GM21825 (cell line): ENCODE measurements at regions not wholly inside any gene's neighbourhood (a gene's known extent, or its start where the extent isn't known, plus 50 kb on each side); places are given as distances from the start of the nearest gene placed in this dataset.

ENCODE experiments used
- ATAC-seq: cut with Tn5 transposase; IDR thresholded peaks from one replicate; pipeline ENCODE4 v1.9.1; 2021; ENCODE audit warnings: mild to moderate bottlenecking, moderate library complexity; ENCODE audit not compliant: unreplicated experiment

DNA sequence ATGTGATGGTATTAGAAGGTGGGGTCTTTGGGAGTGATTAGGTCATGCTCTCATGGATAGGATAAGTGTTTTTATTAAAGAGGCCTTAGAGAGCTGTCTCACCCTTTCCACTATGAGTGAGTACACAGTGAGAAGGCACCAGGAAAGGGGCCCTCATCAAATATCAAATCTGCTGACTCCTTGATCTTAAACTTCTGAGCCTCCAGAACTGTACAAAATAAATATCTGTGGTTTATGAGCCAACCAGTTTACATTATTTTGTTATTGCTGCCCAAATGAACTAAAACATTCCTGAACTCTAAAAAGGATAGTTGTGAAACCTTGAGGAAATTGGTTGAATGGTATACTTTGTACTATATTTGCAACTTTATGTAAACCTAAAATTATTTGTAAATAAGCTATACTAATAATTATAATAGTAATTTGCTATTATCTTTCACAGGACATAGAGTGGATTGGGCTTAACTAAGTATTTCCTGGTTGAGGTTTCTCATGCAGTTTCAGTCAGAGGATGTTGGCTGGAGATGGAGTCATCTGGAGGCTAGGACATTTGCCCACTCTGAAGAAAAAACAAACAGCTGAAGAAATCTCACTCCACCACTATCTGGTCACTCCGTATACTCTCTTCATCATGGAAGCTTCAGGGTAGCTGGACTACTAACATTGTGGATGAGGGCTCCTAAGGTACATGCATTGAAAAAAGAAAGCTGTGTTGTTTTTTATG, 1068.6 kb upstream of the CADM2 start:
- no peak for ATAC-seq

DNA sequence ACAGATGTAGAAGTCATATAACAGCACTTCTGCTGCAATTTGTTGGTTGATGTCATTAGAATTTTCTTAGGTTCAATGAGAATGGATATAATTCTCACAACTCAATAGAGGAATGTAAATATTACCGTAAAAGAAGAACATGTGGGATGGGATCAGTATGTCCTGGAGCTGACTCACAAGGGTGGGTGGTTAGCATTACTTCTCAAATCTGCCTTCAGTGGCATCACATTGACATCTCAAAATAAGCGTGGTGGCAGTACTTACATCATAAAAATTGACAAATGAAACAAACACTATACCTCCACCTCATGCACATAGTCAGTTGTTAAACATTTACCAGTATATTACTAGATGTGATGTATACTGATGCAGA, 1068.0 kb upstream of the CADM2 start:
- no peak for ATAC-seq

DNA sequence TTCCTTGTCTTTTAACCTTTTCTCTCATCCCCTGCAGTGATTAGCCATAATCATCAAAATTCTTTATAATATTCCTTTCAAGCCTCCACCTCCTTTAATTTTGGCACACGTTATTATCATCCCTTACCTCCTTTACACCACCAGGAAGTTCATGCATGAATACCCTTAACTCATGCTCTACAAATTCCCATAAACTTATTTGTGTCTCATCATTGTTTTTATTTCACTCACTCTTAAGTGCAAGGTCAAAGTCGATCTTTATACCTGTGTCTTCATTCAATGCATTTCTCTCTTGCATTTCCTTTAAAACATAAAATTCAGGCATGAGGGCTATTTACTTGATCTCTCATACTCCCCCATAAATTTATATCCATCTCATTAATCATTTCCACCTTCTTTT, 1064.6 kb upstream of the CADM2 start:
- no peak for ATAC-seq

DNA sequence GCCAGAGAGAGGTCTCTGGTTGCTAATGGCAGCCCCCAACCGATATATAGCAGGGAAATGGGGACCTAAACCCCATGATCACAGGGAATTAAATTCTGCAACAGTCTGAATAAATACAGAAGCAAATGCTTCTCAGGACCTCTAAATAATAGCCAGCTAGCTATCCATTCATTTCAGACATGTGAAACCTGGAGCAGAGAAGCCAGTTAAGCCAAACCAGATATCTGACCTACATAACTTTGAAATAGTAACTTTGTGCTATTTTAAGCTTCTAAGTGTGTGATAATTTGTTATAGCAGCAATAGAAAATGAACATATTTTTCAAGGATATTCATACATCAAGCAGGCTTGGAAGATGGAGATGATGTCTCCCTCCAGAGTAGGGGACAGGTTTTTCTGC, 1062.9 kb upstream of the CADM2 start:
- no peak for ATAC-seq

DNA sequence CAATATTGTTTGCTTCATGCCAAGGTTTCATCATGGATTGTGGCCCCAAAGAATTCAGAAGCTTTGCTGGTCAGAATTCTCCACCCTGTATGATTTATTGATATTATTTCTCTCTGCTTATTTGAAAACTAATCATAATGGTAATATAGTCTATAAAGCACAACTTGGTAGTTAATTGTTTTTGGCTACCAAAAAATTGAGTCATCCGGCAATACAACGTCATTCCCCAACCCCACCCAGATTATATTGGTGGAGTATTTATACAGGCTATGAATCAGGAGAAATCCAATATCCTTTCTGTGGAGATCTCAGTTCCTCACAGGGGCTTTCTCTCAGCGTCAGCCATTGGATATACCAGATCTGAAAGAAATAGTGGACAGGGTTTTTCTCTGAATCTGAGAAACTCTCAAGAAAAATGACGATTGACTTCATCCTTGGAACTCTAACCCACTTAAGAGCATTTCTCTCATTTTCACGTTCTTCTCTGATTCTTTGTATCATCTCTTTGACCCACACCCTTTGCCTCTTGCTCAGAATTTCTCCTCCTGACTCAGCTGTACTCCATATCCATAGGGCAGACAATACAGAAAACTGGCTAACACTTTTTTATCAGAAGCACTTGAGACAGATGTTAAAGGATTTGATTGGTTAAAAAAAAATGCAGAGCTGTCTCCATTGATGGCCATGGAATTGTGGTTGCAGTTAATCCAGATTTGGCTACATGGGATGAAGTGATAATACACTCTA, 1055.8 kb upstream of the CADM2 start:
- no peak for ATAC-seq

DNA sequence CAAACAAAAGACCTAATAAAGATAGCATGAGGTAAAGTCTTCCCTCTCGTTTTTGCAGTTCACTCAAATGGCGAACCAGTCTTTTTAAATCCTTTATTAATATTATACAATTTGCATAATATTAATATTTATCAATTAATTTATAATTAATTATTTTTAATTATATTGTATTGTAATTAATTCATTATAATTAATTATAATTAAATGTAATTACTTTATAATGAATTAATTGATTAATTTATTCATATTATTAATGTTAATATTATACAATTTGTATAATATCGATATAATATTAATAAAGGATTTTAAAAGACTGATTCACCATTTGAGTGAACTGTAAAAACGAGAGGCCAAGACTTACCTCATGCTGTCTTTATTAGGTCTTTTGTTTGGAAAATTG, 1045.4 kb upstream of the CADM2 start:
- ATAC-seq: no peak

DNA sequence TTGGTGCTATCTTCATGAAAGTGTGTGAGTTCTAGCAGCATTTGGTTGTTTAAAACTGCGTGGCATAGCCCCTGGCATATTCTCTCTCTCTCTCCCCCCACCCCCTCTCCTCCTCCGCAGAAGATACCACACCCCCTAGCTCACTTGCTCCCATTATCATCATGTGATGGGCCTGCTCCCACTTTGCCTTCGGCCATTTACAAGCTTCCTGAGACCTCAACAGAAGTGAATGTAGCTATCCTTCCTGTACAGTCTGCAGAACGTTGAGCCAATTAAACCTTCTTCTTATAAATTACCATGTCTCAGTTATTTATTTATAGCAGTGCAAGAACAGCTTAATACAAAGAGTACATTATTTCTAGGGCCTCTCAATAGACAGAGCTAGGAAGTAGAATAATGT, 1032.5 kb upstream of the CADM2 start:
- ATAC-seq: no peak

DNA sequence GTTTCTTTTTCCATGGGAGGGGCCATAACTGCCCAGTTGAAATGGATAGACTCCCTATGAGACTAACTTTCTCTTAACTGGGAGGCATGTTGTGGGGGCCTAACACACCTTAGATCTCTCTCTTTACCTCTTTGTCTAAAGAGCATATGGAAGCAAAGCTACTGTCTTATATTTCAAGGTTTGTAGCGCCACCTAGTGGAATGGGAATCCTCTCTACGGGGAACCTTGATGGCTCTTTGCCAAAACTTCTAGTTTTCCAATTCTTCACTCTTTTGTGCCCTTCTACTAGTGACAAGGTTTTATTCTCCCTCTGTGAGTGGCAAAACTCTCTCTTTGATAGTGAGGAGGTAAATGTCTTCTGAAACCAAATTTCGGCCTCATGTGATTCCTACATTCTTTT, 1030.4 kb upstream of the CADM2 start:
- ATAC-seq: no peak

DNA sequence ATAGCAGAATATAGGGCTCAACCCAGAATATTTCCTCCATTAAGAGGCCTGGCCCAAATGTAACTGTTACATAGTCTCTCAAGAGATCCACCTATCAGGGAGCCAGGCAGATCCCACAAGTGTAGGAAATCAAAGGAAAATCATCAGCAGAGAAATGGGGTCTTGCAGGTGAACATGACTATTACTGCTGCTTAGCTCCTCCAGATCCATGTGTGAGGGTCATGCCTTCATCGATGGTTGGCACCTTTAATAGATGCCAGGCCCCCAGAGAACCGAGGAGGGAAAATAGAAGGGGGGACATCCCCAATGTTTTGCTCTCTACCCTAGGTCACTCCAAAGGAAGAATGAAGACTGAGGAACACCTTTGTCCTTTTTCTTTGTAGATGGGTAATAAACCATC, 1029.9 kb upstream of the CADM2 start:
- no peak for ATAC-seq

DNA sequence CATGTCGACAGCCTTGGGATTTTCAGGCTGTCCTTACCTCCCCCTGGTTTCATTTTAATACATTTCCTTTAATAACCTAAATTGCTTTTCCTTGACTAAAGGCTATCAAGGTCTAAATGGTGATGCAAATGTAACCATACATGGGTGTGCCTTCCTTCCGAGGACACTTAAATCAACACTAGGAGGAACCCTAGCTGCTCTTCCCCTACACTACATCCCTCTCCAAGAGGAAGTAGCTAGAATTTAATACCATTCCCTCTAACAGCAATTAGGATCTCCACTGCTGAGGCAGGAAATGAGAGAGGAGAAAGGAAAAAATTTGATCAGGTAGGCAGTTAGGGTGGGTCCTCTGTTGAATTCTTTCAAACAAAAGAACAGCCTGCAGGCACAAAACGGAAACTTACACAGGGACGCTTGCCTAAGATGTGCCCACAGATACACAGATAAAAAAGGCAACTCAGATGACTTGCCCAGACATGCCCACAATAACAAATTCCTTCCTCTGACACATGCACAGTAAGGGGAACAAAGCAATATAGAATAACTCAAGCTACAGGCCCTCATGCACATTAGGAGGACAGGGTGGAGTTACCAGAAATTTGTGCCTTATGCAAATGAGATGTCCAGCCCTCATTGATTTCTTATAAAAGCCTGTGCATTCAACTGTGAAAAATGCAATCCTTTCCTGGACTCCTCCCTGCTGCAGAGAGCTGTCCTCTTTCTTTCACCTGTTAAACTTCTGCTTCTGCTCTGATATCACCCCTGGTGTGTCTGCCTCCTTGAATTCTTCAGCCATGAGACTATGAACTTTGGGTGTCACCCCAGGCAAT, 1024.4 kb upstream of the CADM2 start:
- no peak for ATAC-seq

DNA sequence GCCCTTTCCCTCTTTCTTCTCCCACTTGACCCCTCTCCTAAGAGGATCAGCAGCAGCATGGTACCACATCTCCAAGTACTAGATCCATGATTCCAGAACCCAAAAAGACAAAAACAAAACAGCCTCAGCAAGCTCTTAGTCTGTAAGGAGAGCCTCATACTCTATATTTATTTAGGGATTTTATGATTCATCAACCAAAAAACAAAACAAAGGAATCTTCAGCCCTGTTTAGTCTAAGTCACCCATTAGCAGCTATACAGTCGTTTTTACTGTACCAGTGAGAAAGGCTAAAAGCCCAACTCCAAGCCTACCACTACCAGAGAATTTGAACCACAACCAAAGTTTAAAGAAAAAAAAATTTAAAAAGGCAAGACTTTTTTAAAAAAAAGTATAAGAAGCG, 1020.3 kb upstream of the CADM2 start:
- ATAC-seq: no peak

DNA sequence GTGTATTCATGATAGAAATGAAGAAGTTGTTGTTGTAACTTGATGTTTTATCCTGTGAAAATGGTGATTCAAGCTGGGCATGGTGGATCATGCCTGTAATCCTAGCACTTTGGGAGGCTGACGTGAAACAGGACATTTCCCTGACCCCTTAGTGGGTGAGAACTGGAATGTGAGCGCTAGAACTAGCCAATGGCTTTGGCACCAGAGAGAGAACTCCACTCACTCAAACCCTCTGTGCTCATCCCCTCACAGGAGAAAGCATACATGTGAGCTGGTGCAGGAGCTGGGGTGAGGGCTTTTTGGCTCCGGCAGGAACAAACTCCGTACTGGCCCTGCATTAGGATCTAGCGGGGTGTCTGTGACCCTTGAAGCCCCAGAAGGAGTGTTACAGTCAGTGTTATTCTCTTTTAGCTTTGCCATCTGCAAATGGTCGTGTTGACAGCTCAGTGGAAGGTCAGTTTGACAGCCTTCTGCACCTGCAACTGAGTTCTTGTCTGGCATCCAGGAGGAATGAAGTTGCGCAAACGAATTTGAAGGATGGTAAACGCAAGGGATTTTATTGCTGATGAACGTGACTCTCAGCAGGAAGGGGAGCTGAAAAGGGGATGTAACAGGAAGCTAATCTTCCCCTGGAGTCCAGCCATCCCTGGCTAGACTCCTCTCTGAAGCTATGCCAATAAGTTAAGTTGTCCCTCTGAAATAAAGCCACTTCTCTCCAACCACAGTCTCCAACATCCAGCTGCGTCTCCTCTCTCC, 1016.6 kb upstream of the CADM2 start:
- ATAC-seq: no peak

DNA sequence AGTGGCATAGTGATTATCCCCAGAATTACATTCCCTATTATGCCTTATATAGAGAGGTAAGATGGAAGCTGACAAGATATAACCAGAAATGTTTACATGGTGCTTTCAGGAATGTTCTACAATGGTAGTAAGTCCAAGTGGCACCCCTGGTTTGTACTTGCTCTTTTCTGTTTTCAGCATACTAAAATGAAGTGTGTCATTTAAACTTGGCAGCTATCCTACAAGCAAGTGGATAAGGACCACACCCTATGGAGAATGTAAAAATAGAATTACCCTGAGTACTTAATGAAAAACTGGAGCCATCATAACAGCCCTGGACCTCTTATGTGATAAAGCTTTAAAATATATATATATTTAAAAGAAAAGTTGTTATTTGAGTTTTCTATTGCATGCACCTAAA, 1012.7 kb upstream of the CADM2 start:
- no peak for ATAC-seq

DNA sequence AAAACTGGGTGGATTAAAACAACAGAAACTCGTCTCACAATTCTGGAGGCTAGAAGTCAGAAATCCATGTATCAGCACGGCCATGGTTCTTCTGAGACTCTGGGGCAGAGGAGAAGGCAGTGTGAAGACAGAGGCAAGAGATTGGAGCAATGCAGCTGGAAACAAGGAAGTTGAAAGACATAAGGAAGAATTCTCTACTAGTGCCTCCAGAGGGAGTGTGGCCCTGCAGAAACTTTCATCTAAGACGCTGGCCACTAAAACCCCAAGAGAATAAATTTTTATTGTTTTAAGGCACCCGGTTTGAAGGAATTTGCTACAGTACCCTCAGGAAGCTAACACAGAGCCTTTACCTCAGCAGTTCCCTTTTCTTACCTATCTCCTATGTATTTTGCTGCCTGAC, 1012.2 kb upstream of the CADM2 start:
- no peak for ATAC-seq

DNA sequence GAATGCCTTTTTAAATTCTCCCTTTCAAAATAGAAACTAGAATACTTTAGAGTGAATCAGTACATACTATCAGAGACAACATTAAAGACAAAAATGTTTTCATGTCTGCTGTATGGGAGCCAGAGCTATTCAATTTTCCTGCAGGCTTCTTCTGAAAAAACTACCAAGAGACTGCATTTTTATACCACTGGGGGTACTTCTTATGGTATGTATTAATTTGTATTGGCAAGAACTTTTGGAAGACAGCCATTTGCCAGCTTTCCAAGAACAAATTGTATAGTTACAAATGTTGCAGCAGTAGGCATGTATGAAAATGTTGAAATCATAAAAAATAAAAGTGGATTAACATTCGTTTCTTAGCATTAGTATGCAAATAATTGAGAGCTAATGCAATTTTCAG, 1010.0 kb upstream of the CADM2 start:
- no peak for ATAC-seq

DNA sequence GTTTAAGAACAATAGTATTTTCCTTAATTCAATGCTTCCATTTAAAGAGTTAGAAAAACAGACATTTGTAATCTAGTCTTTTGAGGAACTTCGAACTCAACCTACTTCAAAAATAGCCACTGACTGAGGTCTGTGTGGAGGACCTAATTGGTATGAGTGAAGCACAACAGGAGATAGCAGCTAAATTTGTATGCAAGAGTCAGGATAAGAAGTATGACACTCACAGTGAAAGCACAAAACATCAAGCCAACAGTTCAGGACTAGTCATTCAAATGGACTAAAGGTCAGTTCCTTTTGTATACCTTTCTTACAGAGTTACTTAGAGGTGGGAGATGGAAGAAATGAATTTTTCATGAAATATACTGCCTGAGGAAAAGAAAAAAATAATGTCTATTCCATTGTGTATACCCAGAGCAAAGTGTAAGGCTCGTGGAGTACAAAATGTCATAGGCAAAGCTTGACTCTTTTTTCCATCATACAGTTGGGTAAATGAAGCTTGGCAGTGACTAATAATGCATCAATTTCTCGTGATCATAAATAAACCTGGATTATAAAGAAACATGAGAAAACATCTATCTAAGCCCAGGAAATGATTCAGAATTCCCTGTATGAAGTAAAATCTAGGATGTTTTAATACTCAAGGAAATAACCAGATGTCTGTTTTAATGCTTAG, 1005.2 kb upstream of the CADM2 start:
- no peak for ATAC-seq

DNA sequence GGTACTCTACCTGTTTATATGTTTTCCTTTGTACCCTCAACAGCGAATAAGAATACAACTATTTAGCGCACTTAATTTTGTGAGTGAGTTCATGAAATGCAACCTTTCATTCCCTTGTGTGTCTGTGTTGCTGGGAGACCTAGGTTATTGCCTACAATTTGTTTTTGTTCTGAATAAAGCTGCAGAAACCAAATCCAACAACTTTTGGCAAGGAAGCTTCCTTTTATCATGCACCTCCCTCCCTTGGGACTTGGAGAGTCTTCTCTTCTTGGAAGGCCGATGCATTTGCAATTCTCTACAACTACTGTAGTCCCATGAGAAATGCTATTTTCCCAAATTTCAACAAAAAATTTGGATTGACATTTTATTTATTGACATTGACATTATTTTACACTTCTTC, 1002.4 kb upstream of the CADM2 start:
- ATAC-seq: no peak

DNA sequence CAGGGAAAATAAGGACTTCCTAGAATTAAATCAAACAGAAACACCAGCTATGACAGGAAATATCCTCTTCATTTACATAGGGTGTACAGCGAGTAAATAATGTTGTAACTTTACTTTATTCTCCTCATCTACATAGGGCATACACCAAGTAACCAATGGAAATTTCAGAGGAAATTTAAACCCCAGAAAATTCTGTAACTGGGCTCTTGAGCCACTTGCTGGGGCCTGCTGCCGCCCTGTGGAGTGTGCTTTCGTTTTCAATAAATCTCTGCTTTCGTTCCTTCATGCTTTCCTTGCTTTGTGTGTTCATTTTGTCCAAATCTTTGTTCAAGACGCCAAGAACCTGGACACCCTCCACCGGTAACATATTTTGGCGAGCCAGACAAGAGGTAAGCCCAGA, 990.4 kb upstream of the CADM2 start:
- ATAC-seq: no peak

DNA sequence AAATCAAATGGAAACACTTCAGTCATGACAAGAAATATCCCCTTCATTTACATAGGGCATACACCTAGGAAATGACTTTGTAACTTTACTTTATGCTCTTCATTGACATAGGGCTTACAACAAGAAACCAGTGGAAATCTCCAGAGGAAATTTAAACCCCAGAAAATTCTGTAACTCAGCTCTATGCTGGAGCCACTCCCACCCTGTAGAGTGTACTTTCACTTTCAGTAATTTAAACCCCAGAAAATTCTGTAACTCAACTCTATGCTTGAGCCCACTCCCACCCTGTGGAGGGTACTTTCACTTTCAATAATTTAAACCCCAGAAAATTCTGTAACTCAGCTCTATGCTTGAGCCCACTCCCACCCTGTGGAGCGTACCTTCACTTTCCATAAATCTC, 987.1 kb upstream of the CADM2 start:
- no peak for ATAC-seq

DNA sequence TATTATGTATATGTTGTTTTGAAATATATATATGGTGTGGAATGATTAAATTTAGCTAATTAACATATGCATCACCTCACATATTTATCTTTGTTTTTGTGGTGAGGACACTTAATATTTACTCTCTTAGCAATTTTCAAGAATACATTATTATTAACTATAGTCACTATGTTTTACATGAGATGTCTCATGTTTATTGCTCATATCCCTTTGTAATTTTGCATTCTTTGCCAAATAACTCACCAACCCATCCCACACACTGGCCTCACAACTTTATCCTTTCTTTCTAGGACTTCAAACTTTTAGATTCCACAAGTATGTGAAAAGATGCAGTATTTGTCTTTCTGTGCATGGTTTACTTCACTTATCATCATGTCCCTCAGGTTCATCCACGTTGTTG, 950.2 kb upstream of the CADM2 start:
- no peak for ATAC-seq

DNA sequence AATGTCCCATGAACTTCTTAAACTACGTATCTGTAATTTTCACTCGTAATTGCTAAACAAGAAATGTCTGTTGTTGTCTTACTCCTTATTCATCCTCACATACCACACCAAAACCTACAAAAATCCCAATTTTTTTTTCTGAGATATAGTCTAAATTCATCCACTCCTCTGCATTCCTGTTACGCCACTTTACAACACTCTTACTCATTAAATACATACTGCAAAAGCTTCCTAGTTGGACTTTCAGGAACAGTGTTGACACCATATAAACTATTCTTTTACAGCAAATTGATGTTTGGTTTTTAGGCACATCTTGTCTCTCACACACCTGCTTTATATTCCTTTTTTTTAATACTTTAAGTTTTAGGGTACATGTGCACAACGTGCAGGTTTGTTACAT, 934.9 kb upstream of the CADM2 start:
- ATAC-seq: no peak
